Calu3 (cell line): ENCODE measurements at regions not wholly inside any gene's neighbourhood (a gene's known extent, or its start where the extent isn't known, plus 50 kb on each side); places are given as distances from the start of the nearest gene placed in this dataset.

ENCODE experiments used
- BruUV-seq: library from RNA; stranded (reverse); fragments of 400-500 nt; replicated peaks from 2 replicates; lab custom pipeline; 2021; lab: Mats Ljungman, UMichigan
- CTCF ChIA-PET: fragments of 300-600 bp; sonication (Branson Sonifier 250); formaldehyde crosslinking; loops from one replicate; lab custom pipeline; 2022; ENCODE audit warnings: antibody characterized with exemption; lab: Charles Lee
- DNase-seq: peaks from one replicate; pipeline ENCODE4 v3.0.0; 2022
- H3K27ac Mint-ChIP-seq: one replicate; pipeline ENCODE4 v1.8.0; 2022; ENCODE audit warnings: mixed read lengths; ENCODE audit not compliant: unreplicated experiment
- H3K27me3 Mint-ChIP-seq: one replicate; pipeline ENCODE4 v1.8.0; 2022; ENCODE audit warnings: mixed read lengths; ENCODE audit not compliant: unreplicated experiment
- H3K36me3 Mint-ChIP-seq: one replicate; pipeline ENCODE4 v1.8.0; 2022; ENCODE audit warnings: mild to moderate bottlenecking, moderate library complexity, mixed read lengths; ENCODE audit not compliant: insufficient read depth, unreplicated experiment
- H3K4me1 Mint-ChIP-seq: one replicate; pipeline ENCODE4 v1.8.0; 2022; ENCODE audit warnings: mild to moderate bottlenecking, low read depth, mixed read lengths; ENCODE audit not compliant: unreplicated experiment
- H3K4me3 Mint-ChIP-seq: one replicate; pipeline ENCODE4 v1.8.0; 2022; ENCODE audit warnings: mild to moderate bottlenecking, low read depth, moderate library complexity, mixed read lengths; ENCODE audit not compliant: unreplicated experiment
- H3K9me3 Mint-ChIP-seq: one replicate; pipeline ENCODE4 v1.8.0; 2022; ENCODE audit warnings: low read depth, mixed read lengths; ENCODE audit not compliant: unreplicated experiment
- CTCF ChIP-seq: fragments of 200-600 bp; IDR thresholded peaks from one replicate; pipeline ENCODE4 v1.8.0; 2022; ENCODE audit warnings: antibody characterized with exemption; ENCODE audit not compliant: unreplicated experiment
- intact Hi-C: fragments of 100-400 bp; cut with micrococcal nuclease; formaldehyde crosslinking; loops from one replicate; pipeline ENCODE4 v1.10.0; 2022; ENCODE audit not compliant: unreplicated experiment

GRCh38 chr2:789529-789928, 112.3 kb upstream of the TMEM18 start:
- H3K4me3 Mint-ChIP-seq = no peak overlapping the region
- no peak for TF ChIP-seq CTCF

GRCh38 chr2:788227-789032, 111.2 kb upstream of the TMEM18 start:
- Mint-ChIP-seq H3K4me1 (no peaks in the 10 kb centered on the region), H3K4me3 (no peak overlapping the region), H3K36me3 (no peaks in the 10 kb centered on the region), H3K27me3 (no peaks in the 10 kb centered on the region), H3K9me3 (peaks cover 14% of the 10 kb centered on the region), H3K27ac (no peak overlapping the region)
- BruUV-seq = no TSS peak
- DNase-seq = no peak
- intact Hi-C loops = no loop called here
- TF ChIP-seq CTCF = no peak
- CTCF ChIA-PET = interaction anchor here (0.5 kb wide), 1 partner anchor 105 kb away, joined by 6 read pairs; no protein-coding TSS in a partner anchor

More at GRCh38 chr2:789529-789928, 112.3 kb upstream of the TMEM18 start:
- DNase-seq = no peak
- Mint-ChIP-seq H3K4me1 (no peaks in the 10 kb centered on the region), H3K27ac (no peak overlapping the region), H3K9me3 (peaks cover 12% of the 10 kb centered on the region), H3K36me3 (no peaks in the 10 kb centered on the region), H3K27me3 (no peaks in the 10 kb centered on the region)
- CTCF ChIA-PET = no interaction called here
- no TSS peak for BruUV-seq
- intact Hi-C loops = no loop called here

- no peaks in the 10 kb centered on the region for H3K27me3 Mint-ChIP-seq
- DNase-seq = no peak
- H3K27ac Mint-ChIP-seq = no peak overlapping the region
- intact Hi-C loops = no loop called here
- H3K36me3 Mint-ChIP-seq = no peaks in the 10 kb centered on the region
- no peak for TF ChIP-seq CTCF
- H3K4me3 Mint-ChIP-seq = no peak overlapping the region
- peaks cover 12% of the 10 kb centered on the region for H3K9me3 Mint-ChIP-seq
- H3K4me1 Mint-ChIP-seq = no peaks in the 10 kb centered on the region
- no TSS peak for BruUV-seq
- CTCF ChIA-PET = no interaction called here
These were observed 107.5 kb upstream of the TMEM18 start for GRCh38 chr2:784753-785152.

- CTCF ChIA-PET = no interaction called here
- intact Hi-C loops = no loop called here
- H3K36me3 Mint-ChIP-seq = no peaks in the 10 kb centered on the region
- no peak for TF ChIP-seq CTCF
- no TSS peak for BruUV-seq
- H3K27me3 Mint-ChIP-seq = no peaks in the 10 kb centered on the region
- DNase-seq = no peak
- no peak overlapping the region for H3K27ac Mint-ChIP-seq
- no peak overlapping the region for H3K4me3 Mint-ChIP-seq
- no peaks in the 10 kb centered on the region for H3K4me1 Mint-ChIP-seq
- peaks cover 6% of the 10 kb centered on the region for H3K9me3 Mint-ChIP-seq
These were observed 103.4 kb upstream of the TMEM18 start for GRCh38 chr2:780581-780980.
